Ovary (tissue), 7 donors: ENCODE measurements at regions not wholly inside any gene's neighbourhood (a gene's known extent, or its start where the extent isn't known, plus 50 kb on each side); places are given as distances from the start of the nearest gene placed in this dataset.

ENCODE experiments used
- DNase-seq, 5 donors: peaks; one replicate each; pipeline ENCODE4 v3.0.0-alpha.2; 2019 to 2020
- H3K27ac ChIP-seq, 2 donors: fragments of 200-600 bp; one replicate each; pipeline versions ENCODE4 v1.5.1 to v1.8.0; 2019 to 2022
- H3K27me3 ChIP-seq: fragments of 200-600 bp; one replicate; pipeline ENCODE4 v1.8.0; 2022
- H3K36me3 ChIP-seq: fragments of 200-600 bp; sonication (generic); one replicate; pipeline ENCODE4 v1.5.1; 2019
- H3K4me1 ChIP-seq: one replicate; pipeline ENCODE4 v1.8.1; 2013; ENCODE audit warnings: mild to moderate bottlenecking, moderate library complexity; ENCODE audit not compliant: insufficient read depth
- H3K4me3 ChIP-seq: fragments of 200-600 bp; sonication (generic); one replicate; pipeline ENCODE4 v1.5.1; 2017
- H3K9me3 ChIP-seq, 2 donors: fragments of 200-600 bp in 1 of 2; sonication (generic) in 1 of 2; one replicate each; pipeline versions ENCODE4 v1.5.1 to v1.8.1; 2013 to 2019; ENCODE audit warnings: mild to moderate bottlenecking in 1 of 2, moderate library complexity in 1 of 2
- EP300 ChIP-seq: sonication (generic); formaldehyde crosslinking; IDR thresholded peaks from one replicate; pipeline ENCODE4 v1.6.1; 2017; ENCODE audit warnings: antibody characterized with exemption
- POLR2A ChIP-seq: fragments of 450-650 bp; IDR thresholded peaks from one replicate; pipeline ENCODE4 v1.6.1; 2017; ENCODE audit warnings: antibody characterized with exemption, mild to moderate bottlenecking, moderate library complexity
- WGBS, 3 donors: extraction: QIAGEN DNeasy Blood & Tissue Kit in 1 of 3; methylation state at CpG; one replicate each; pipeline versions ENCODE4 v1.1.5 to v1.1.7; 2013 to 2017; 5-methylcytosine and 5-hydroxymethylcytosine counted together
- intact Hi-C, 4 donors: fragments of 100-400 bp; cut with DNase I; formaldehyde crosslinking; loops; one replicate each; pipeline versions ENCODE4 v1.11.0 to v1.15.1; 2022 to 2023
- TF ChIP-seq, protein P1 (sequence below), 3 donors: fragments of 450-650 bp in 2 of 3; fragments of 200-600 bp in 1 of 3; IDR thresholded peaks; one replicate each; pipeline versions ENCODE4 v1.5.1 to v1.8.0; 2016 to 2022; ENCODE audit warnings: antibody characterized with exemption in 3 of 3, mild to moderate bottlenecking in 1 of 3
- donor health status: DM: no; HTN: no; CAD: no; lungs with moderate emphysema.
- donor health status: DM: no; HTN: no; CAD: no.
- donor health status: Bipolar disorder and iron deficiency.
- donor health status: DM: no; HTN: no; CAD: no.
- donor health status: DM: yes; HTN: yes; CAD: no.

DNA sequence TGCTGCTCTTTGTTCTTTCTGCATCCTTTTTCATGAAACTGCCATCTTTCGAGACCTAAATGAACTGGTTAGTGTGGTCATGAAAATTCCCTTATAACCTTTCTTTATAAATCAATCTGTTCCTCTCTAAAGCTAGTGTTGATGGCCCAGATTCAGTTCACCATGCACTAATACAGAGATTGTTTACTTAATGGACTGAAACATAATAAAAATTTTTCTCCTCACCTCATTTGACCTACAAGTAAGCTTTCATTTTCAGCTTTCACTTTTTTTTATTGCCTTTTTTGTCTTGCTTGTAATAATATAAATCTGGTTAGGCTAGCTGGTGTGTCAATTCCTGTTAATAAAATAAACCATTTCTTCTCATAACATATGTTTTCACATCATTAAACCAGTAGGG lies 183.8 kb downstream of the CCDC59 start:
- WGBS, 3 donors: 21 to 45% (median 35%) methylated on average over 1 of the region's 1 CpG
- H3K4me1 ChIP-seq: no peaks in the 10 kb centered on the region
- H3K27ac ChIP-seq: no peak overlapping the region
- intact Hi-C loops: no loop called here
- H3K4me3 ChIP-seq: no peak overlapping the region
- H3K9me3 ChIP-seq: no peaks in the 10 kb centered on the region
- no peak for TF ChIP-seq POLR2A
- TF ChIP-seq, protein P1, sequence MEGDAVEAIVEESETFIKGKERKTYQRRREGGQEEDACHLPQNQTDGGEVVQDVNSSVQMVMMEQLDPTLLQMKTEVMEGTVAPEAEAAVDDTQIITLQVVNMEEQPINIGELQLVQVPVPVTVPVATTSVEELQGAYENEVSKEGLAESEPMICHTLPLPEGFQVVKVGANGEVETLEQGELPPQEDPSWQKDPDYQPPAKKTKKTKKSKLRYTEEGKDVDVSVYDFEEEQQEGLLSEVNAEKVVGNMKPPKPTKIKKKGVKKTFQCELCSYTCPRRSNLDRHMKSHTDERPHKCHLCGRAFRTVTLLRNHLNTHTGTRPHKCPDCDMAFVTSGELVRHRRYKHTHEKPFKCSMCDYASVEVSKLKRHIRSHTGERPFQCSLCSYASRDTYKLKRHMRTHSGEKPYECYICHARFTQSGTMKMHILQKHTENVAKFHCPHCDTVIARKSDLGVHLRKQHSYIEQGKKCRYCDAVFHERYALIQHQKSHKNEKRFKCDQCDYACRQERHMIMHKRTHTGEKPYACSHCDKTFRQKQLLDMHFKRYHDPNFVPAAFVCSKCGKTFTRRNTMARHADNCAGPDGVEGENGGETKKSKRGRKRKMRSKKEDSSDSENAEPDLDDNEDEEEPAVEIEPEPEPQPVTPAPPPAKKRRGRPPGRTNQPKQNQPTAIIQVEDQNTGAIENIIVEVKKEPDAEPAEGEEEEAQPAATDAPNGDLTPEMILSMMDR (IDR thresholded peaks at IDR 0.05): no peak
- no peak for TF ChIP-seq EP300
- H3K27me3 ChIP-seq: no peaks in the 10 kb centered on the region
- H3K36me3 ChIP-seq: no peaks in the 10 kb centered on the region
- DNase-seq: no peak

DNA sequence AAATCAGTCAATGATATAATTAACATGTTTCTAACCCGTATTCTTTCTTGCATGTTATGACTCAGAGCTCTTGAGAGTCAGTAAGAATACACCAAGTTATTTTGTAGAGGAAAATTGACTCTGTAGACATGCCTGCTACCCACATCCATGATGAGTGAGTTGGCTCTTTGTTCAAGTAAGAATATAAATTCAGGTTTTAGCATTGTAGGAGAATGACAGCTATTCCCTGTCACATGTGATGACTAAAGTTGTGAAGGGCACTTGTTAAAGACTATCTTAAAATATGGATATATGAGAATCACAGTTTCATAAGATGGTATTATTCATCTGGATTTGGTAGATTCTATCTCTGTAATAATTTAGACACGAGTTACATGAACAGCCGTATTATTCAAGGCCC lies 209.1 kb downstream of the CCDC59 start:
- Histone ChIP-seq H3K27ac (no peak overlapping the region), H3K4me1 (no peaks in the 10 kb centered on the region), H3K9me3 (no peaks in the 10 kb centered on the region), H3K36me3 (no peaks in the 10 kb centered on the region), H3K27me3 (no peaks in the 10 kb centered on the region), H3K4me3 (no peak overlapping the region)
- WGBS, 3 donors: 73 to 77% (median 75%) methylated on average over 3 of the region's 3 CpGs
- intact Hi-C loops: no loop called here
- TF ChIP-seq EP300 (no peak), POLR2A (no peak)
- TF ChIP-seq, protein P1 (IDR thresholded peaks at IDR 0.05): no peak
- no peak for DNase-seq

GRCh38 chr12:82146740-82147139 lies 211.4 kb downstream of the CCDC59 start:
- H3K27me3 ChIP-seq: no peaks in the 10 kb centered on the region
- no peak for TF ChIP-seq EP300
- TF ChIP-seq POLR2A: no peak
- TF ChIP-seq, protein P1 (IDR thresholded peaks at IDR 0.05): no peak
- no peak for DNase-seq
- no peak overlapping the region for H3K27ac ChIP-seq
- H3K4me3 ChIP-seq: no peak overlapping the region
- intact Hi-C loops: no loop called here
- H3K36me3 ChIP-seq: no peaks in the 10 kb centered on the region
- 71 to 79% (median 76%) methylated on average over 3 of the region's 3 CpGs for WGBS, 3 donors
- H3K4me1 ChIP-seq: no peaks in the 10 kb centered on the region
- H3K9me3 ChIP-seq: no peaks in the 10 kb centered on the region

DNA sequence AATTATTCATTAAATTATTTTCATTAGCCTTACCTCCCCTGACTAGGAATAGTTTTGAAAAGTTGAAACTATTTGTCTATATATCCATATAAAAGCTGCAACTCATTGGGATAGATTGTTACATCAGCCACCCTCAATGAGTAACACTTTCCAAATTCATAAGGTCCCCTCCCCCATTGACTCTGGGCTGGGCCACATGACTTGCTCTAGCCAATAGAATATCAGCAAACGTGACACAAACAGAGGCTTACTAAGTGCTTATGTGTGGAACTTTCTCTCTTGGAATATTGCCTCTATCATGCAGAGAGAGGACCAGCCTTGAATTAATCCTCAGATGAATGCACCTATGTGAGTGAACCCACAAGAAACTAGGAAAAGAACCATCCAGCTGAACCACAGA lies 213.7 kb downstream of the CCDC59 start:
- WGBS, 3 donors: 57 to 67% (median 65%) methylated on average over 1 of the region's 1 CpG
- H3K4me3 ChIP-seq: no peak overlapping the region
- H3K27me3 ChIP-seq: no peaks in the 10 kb centered on the region
- H3K27ac ChIP-seq: no peak overlapping the region
- no peaks in the 10 kb centered on the region for H3K9me3 ChIP-seq
- no peak for TF ChIP-seq POLR2A
- TF ChIP-seq EP300: no peak
- TF ChIP-seq, protein P1 (IDR thresholded peaks at IDR 0.05): no peak
- no peak for DNase-seq
- intact Hi-C loops: loop anchor here in 1 of 4 donors (2.0 kb wide), 1 partner anchor 26 kb away; no protein-coding TSS in a partner anchor
- H3K36me3 ChIP-seq: no peaks in the 10 kb centered on the region
- no peaks in the 10 kb centered on the region for H3K4me1 ChIP-seq
